ENCODE measurements at regions not wholly inside any gene's neighbourhood (a gene's known extent, or its start where the extent isn't known, plus 50 kb on each side); places are given as distances from the start of the nearest gene placed in this dataset.
"Not testable (repeated sequence)": the region's sequence is repeated elsewhere in the genome, so short reads cannot be mapped to it uniquely, and the experiment has no call there.

GRCh38 chr14:101630056-101630965, 69.0 kb downstream of the DIO3 start:
- Mint-ChIP-seq H3K4me1 (ENCODE audit: low read depth) (peaks cover 2% of the 10 kb centered on the region), H3K27me3 (ENCODE audit: low read depth) (peaks cover 10% of the 10 kb centered on the region), H3K4me3 (no peak overlapping the region), H3K9me3 (no peaks in the 10 kb centered on the region), H3K36me3 (ENCODE audit: insufficient read depth) (no peaks in the 10 kb centered on the region)
- ATAC-seq (no peak), DNase-seq (no peak)

GRCh38 chr14:101631199-101631598, 69.9 kb downstream of the DIO3 start:
- Mint-ChIP-seq H3K27me3 (ENCODE audit: low read depth) (peaks cover 16% of the 10 kb centered on the region), H3K4me1 (ENCODE audit: low read depth) (peaks cover 5% of the 10 kb centered on the region), H3K4me3 (no peak overlapping the region), H3K9me3 (no peaks in the 10 kb centered on the region), H3K36me3 (ENCODE audit: insufficient read depth) (no peaks in the 10 kb centered on the region)
- DNase-seq (no peak), ATAC-seq (no peak)

- H3K4me1 Mint-ChIP-seq (ENCODE audit: low read depth); H3K4me3 Mint-ChIP-seq; H3K9me3 Mint-ChIP-seq; ATAC-seq; H3K36me3 Mint-ChIP-seq (ENCODE audit: insufficient read depth); DNase-seq: not testable (repeated sequence)
- H3K27me3 Mint-ChIP-seq (ENCODE audit: low read depth): peaks cover 23% of the 10 kb centered on the region
Observed at GRCh38 chr14:101631970-101632369, 70.7 kb downstream of the DIO3 start.

GRCh38 chr14:101632520-101632919, 71.2 kb downstream of the DIO3 start:
- Mint-ChIP-seq H3K36me3 (ENCODE audit: insufficient read depth) (no peaks in the 10 kb centered on the region), H3K9me3 (no peaks in the 10 kb centered on the region), H3K27me3 (ENCODE audit: low read depth) (peaks cover 21% of the 10 kb centered on the region), H3K4me3 (no peak overlapping the region), H3K4me1 (ENCODE audit: low read depth) (peaks cover 10% of the 10 kb centered on the region)
- ATAC-seq: no peak
- DNase-seq: no peak

- no peaks in the 10 kb centered on the region for H3K9me3 Mint-ChIP-seq
- no peak overlapping the region for H3K4me3 Mint-ChIP-seq
- peaks cover 23% of the 10 kb centered on the region for H3K27me3 Mint-ChIP-seq (ENCODE audit: low read depth)
- no peak for ATAC-seq
- H3K36me3 Mint-ChIP-seq (ENCODE audit: insufficient read depth): no peaks in the 10 kb centered on the region
- DNase-seq: no peak
- H3K4me1 Mint-ChIP-seq (ENCODE audit: low read depth): peaks cover 9% of the 10 kb centered on the region
Observed at GRCh38 chr14:101633276-101633675, 72.0 kb downstream of the DIO3 start.

GRCh38 chr14:101634202-101634849, 73.0 kb downstream of the DIO3 start:
- Mint-ChIP-seq H3K4me3 (no peak overlapping the region), H3K9me3 (no peaks in the 10 kb centered on the region), H3K27me3 (ENCODE audit: low read depth) (peaks cover 28% of the 10 kb centered on the region), H3K4me1 (ENCODE audit: low read depth) (peaks cover 8% of the 10 kb centered on the region), H3K36me3 (ENCODE audit: insufficient read depth) (no peaks in the 10 kb centered on the region)
- DNase-seq (no peak), ATAC-seq (no peak)

GRCh38 chr14:101634850-101635748, 73.8 kb downstream of the DIO3 start:
- peaks cover 8% of the 10 kb centered on the region for H3K4me1 Mint-ChIP-seq (ENCODE audit: low read depth)
- no peak for DNase-seq
- H3K36me3 Mint-ChIP-seq (ENCODE audit: insufficient read depth): no peaks in the 10 kb centered on the region
- ATAC-seq: no peak
- H3K9me3 Mint-ChIP-seq: no peaks in the 10 kb centered on the region
- peaks cover 28% of the 10 kb centered on the region for H3K27me3 Mint-ChIP-seq (ENCODE audit: low read depth)
- no peak overlapping the region for H3K4me3 Mint-ChIP-seq

GRCh38 chr14:101635749-101636560, 74.7 kb downstream of the DIO3 start:
- no peaks in the 10 kb centered on the region for H3K9me3 Mint-ChIP-seq
- DNase-seq: no peak
- ATAC-seq: peak; percentile 92 to 93
- H3K27me3 Mint-ChIP-seq (ENCODE audit: low read depth): peaks cover 28% of the 10 kb centered on the region
- no peak overlapping the region for H3K4me3 Mint-ChIP-seq
- no peaks in the 10 kb centered on the region for H3K36me3 Mint-ChIP-seq (ENCODE audit: insufficient read depth)
- peaks cover 8% of the 10 kb centered on the region for H3K4me1 Mint-ChIP-seq (ENCODE audit: low read depth)

- H3K27me3 Mint-ChIP-seq (ENCODE audit: low read depth): peaks cover 41% of the 10 kb centered on the region
- H3K4me3 Mint-ChIP-seq: no peak overlapping the region
- H3K4me1 Mint-ChIP-seq (ENCODE audit: low read depth): peaks cover 8% of the 10 kb centered on the region
- H3K36me3 Mint-ChIP-seq (ENCODE audit: insufficient read depth): no peaks in the 10 kb centered on the region
- peaks cover 4% of the 10 kb centered on the region for H3K9me3 Mint-ChIP-seq
- DNase-seq (no peak), ATAC-seq (no peak)
Observed at GRCh38 chr14:101639241-101639833, 78.0 kb downstream of the DIO3 start.

GRCh38 chr14:101643651-101644050, 82.4 kb downstream of the DIO3 start:
- peaks cover 19% of the 10 kb centered on the region for H3K27me3 Mint-ChIP-seq (ENCODE audit: low read depth)
- ATAC-seq: no peak
- no peak for DNase-seq
- no peak overlapping the region for H3K4me3 Mint-ChIP-seq
- no peaks in the 10 kb centered on the region for H3K4me1 Mint-ChIP-seq (ENCODE audit: low read depth)
- peaks cover 8% of the 10 kb centered on the region for H3K9me3 Mint-ChIP-seq
- H3K36me3 Mint-ChIP-seq (ENCODE audit: insufficient read depth): no peaks in the 10 kb centered on the region

GRCh38 chr14:101654051-101654450, 92.8 kb downstream of the DIO3 start:
- Mint-ChIP-seq H3K27me3 (ENCODE audit: low read depth) (peaks cover 21% of the 10 kb centered on the region), H3K4me3 (no peak overlapping the region), H3K4me1 (ENCODE audit: low read depth) (no peaks in the 10 kb centered on the region), H3K9me3 (peaks cover 9% of the 10 kb centered on the region), H3K36me3 (ENCODE audit: insufficient read depth) (no peaks in the 10 kb centered on the region)
- DNase-seq (no peak), ATAC-seq (no peak)

- peaks cover 35% of the 10 kb centered on the region for H3K27me3 Mint-ChIP-seq (ENCODE audit: low read depth)
- no peaks in the 10 kb centered on the region for H3K9me3 Mint-ChIP-seq
- no peaks in the 10 kb centered on the region for H3K4me1 Mint-ChIP-seq (ENCODE audit: low read depth)
- DNase-seq (no peak), ATAC-seq (no peak)
- H3K36me3 Mint-ChIP-seq (ENCODE audit: insufficient read depth): no peaks in the 10 kb centered on the region
- no peak overlapping the region for H3K4me3 Mint-ChIP-seq
Observed at GRCh38 chr14:101657372-101657771, 96.1 kb downstream of the DIO3 start.

GRCh38 chr14:101665478-101666078, 95.9 kb upstream of the PPP2R5C start:
- Mint-ChIP-seq H3K9me3 (peaks cover 21% of the 10 kb centered on the region), H3K36me3 (ENCODE audit: insufficient read depth) (peaks cover 2% of the 10 kb centered on the region), H3K4me3 (no peak overlapping the region), H3K27me3 (ENCODE audit: low read depth) (peaks cover 33% of the 10 kb centered on the region), H3K4me1 (ENCODE audit: low read depth) (no peaks in the 10 kb centered on the region)
- no peak for DNase-seq
- ATAC-seq: peak in 1 of 2 donors; percentile 48
